GM12878 (cell line): ENCODE measurements at regions not wholly inside any gene's neighbourhood (a gene's known extent, or its start where the extent isn't known, plus 50 kb on each side); places are given as distances from the start of the nearest gene placed in this dataset.

Experiments
- ATAC-seq: fragments of 200-7000 bp; cut with Tn5 transposase; 3 replicates; pipeline ENCODE4 v1.9.1; 2020; ENCODE audit warnings: mild to moderate bottlenecking, moderate library complexity
- BruUV-seq: library from RNA; stranded (reverse); fragments of 400-500 nt; replicated peaks from 2 replicates; lab custom pipeline; 2021; lab: Mats Ljungman, UMichigan
- CTCF ChIA-PET: fragments of 300-600 bp; sonication (Branson Sonifier 250); formaldehyde crosslinking; extraction: SDS; loops from one replicate; lab custom pipeline; 2021; ENCODE audit warnings: inconsistent platforms; lab: Yijun Ruan, JAX
- POLR2A ChIA-PET: fragments of 350-600 bp; formaldehyde crosslinking; extraction: SDS; loops from one replicate; lab custom pipeline; 2021; ENCODE audit warnings: inconsistent platforms; lab: Charles Lee
- RAD21 ChIA-PET: fragments of 300-600 bp; sonication (Branson Sonifier 250); formaldehyde crosslinking; loops from one replicate; lab custom pipeline; 2023; ENCODE audit warnings: antibody characterized with exemption; ENCODE audit not compliant: unreplicated experiment; lab: Charles Lee
- SMC1A ChIA-PET: fragments of 300-600 bp; sonication (Branson Sonifier 250); formaldehyde crosslinking; loops from one replicate; lab custom pipeline; 2023; ENCODE audit not compliant: unreplicated experiment, uncharacterized antibody; lab: Charles Lee
- DNase-seq: peaks from one replicate; pipeline ENCODE4 v3.0.0-alpha.2; 2011; ENCODE audit warnings: low read depth, low spot score
- FAIRE-seq: peaks from 3 replicates; lab custom pipeline; 2011; peaks lifted over from hg19 to GRCh38; lab: Jason Lieb, UNC
- H2AFZ ChIP-seq: 2 replicates; pipeline ENCODE4 v1.6.0; 2011; ENCODE audit warnings: low read depth, low read length, control low read depth; ENCODE audit not compliant: control insufficient read depth
- H3K27ac ChIP-seq: 2 replicates; pipeline ENCODE4 v1.5.1; 2011; ENCODE audit warnings: control low read depth; ENCODE audit not compliant: control insufficient read depth, insufficient read depth
- H3K27me3 ChIP-seq, 2 experiments: replicated peaks in 1 of 2; 2 replicates each; pipeline versions ENCODE4 v1.6.0 to v1.6.1; 2011; ENCODE audit warnings: low read length in 1 of 2; ENCODE audit not compliant: control insufficient read depth in 2 of 2, insufficient read depth in 2 of 2
- H3K36me3 ChIP-seq, 2 experiments: 2 replicates each; pipeline ENCODE4 v1.5.1; 2011; ENCODE audit warnings: low read length in 1 of 2; ENCODE audit not compliant: control insufficient read depth in 2 of 2, insufficient read depth in 2 of 2
- H3K4me1 ChIP-seq: 2 replicates; pipeline ENCODE4 v1.6.1; 2011; ENCODE audit warnings: mild to moderate bottlenecking, low read length, moderate library complexity, mixed read lengths; ENCODE audit not compliant: control insufficient read depth, insufficient read depth
- H3K4me2 ChIP-seq: 2 replicates; pipeline ENCODE4 v1.6.0; 2011; ENCODE audit warnings: control low read depth; ENCODE audit not compliant: control insufficient read depth, insufficient read depth
- H3K4me3 ChIP-seq: fragments of 200-600 bp; sonication (generic); 2 replicates; pipeline ENCODE4 v1.5.1; 2016
- H3K79me2 ChIP-seq: 2 replicates; pipeline ENCODE4 v1.6.0; 2011; ENCODE audit warnings: low read length; ENCODE audit not compliant: control insufficient read depth, insufficient read depth
- H3K9ac ChIP-seq: 2 replicates; pipeline ENCODE4 v1.8.0; 2011; ENCODE audit warnings: low read length, control low read depth, mixed read lengths; ENCODE audit not compliant: control insufficient read depth, insufficient read depth
- H3K9me3 ChIP-seq: replicated peaks from 3 replicates; pipeline ENCODE4 v1.5.1; 2011; ENCODE audit warnings: mild to moderate bottlenecking, low read length; ENCODE audit not compliant: control insufficient read depth, insufficient read depth
- H4K20me1 ChIP-seq: 2 replicates; pipeline ENCODE4 v1.6.0; 2011; ENCODE audit not compliant: control insufficient read depth, insufficient read depth
- BRCA1 ChIP-seq: IDR thresholded peaks from 2 replicates; pipeline ENCODE4 v1.6.1; 2011; ENCODE audit warnings: low read depth, low read length, improper control_type of control experiment
- DPF2 ChIP-seq: fragments of 450-650 bp; IDR thresholded peaks from 2 replicates; pipeline ENCODE4 v1.6.1; 2017; ENCODE audit warnings: mild to moderate bottlenecking
- EED ChIP-seq: sonication (generic); IDR thresholded peaks from 2 replicates; pipeline ENCODE4 v1.6.1; 2016; ENCODE audit warnings: antibody characterized with exemption, low read depth
- NKRF ChIP-seq: fragments of 450-650 bp; conservative IDR thresholded peaks from 2 replicates; pipeline ENCODE4 v1.6.1; 2017; ENCODE audit warnings: mild to moderate bottlenecking, moderate library complexity
- NRF1 ChIP-seq: conservative IDR thresholded peaks from 2 replicates; pipeline ENCODE4 v1.6.1; 2011; ENCODE audit warnings: mild to moderate bottlenecking, low read depth, low read length, improper control_type of control experiment
- PKNOX1 ChIP-seq: fragments of 450-650 bp; IDR thresholded peaks from 2 replicates; pipeline ENCODE4 v1.6.1; 2016; ENCODE audit warnings: mild to moderate bottlenecking
- RFX5 ChIP-seq: IDR thresholded peaks from 2 replicates; pipeline ENCODE4 v1.6.1; 2011; ENCODE audit warnings: low read depth, low read length, improper control_type of control experiment
- SRF ChIP-seq, 2 experiments: IDR thresholded peaks; 2 replicates each; pipeline ENCODE4 v1.6.1; 2011; ENCODE audit warnings: low read depth in 2 of 2, low read length in 2 of 2, mild to moderate bottlenecking in 1 of 2, moderate library complexity in 1 of 2
- ZBTB40 ChIP-seq: fragments of 450-650 bp; IDR thresholded peaks from 2 replicates; pipeline ENCODE4 v1.6.1; 2016; ENCODE audit warnings: mild to moderate bottlenecking, moderate library complexity, borderline replicate concordance
- WGBS: methylation state at CpG from one replicate; pipeline ENCODE4 v1.1.6; 2016; ENCODE audit warnings: low lambda C conversion rate; ENCODE audit not compliant: insufficient replicate concordance, insufficient coverage; ENCODE audit errors: missing lambda C conversion rate; 5-methylcytosine and 5-hydroxymethylcytosine counted together
- in situ Hi-C: fragments of 300-500 bp; cut with MboI; formaldehyde crosslinking; loops from 9 replicates; pipeline ENCODE4 v1.14.3; 2018; ENCODE audit warnings: mixed read lengths
- intact Hi-C: fragments of 100-400 bp; cut with micrococcal nuclease; formaldehyde crosslinking; loops from one replicate; pipeline ENCODE4 v1.14.2; 2022; ENCODE audit not compliant: unreplicated experiment

- intact Hi-C loops (no loop called here), in situ Hi-C loops (no loop called here)
- H3K27ac ChIP-seq, result no peak overlapping the region
- H3K9ac ChIP-seq, result no peak overlapping the region
- no peaks in the 10 kb centered on the region; the same call in 2 of the 3 replicates for H3K9me3 ChIP-seq
- CTCF ChIA-PET, result interaction anchor here (3.0 kb wide), 1 partner anchor 27 kb away, joined by 12 read pairs; no protein-coding TSS in a partner anchor
- RAD21 ChIA-PET, result no interaction called here
- ATAC-seq, result no peak
- no peak for DNase-seq
- H3K27me3 ChIP-seq, result no peaks in the 10 kb centered on the region
- peaks cover 4% of the 10 kb centered on the region; the same call in 1 of the 2 replicates for H3K4me1 ChIP-seq
- no peak for TF ChIP-seq BRCA1
- no peak for TF ChIP-seq SRF (IDR thresholded peaks at IDR 0.05; ENCODE audit: low read depth in 2 of 2, low read length in 2 of 2)
- TF ChIP-seq RFX5, result no peak
- TF ChIP-seq NKRF, result no peak
- no peak for TF ChIP-seq PKNOX1
- TF ChIP-seq ZBTB40, result no peak
- TF ChIP-seq NRF1, result no peak
- TF ChIP-seq EED, result no peak
- no peak for TF ChIP-seq DPF2
- 90% methylated on average over 5 of the region's 5 CpGs for WGBS
- no peaks in the 10 kb centered on the region for H3K79me2 ChIP-seq
- H3K4me2 ChIP-seq, result no peak overlapping the region
- SMC1A ChIA-PET, result interaction anchor here (0.6 to 1.6 kb wide), 2 partner anchors 17 to 99 kb away, joined by 4 to 5 read pairs; no protein-coding TSS in a partner anchor
- H4K20me1 ChIP-seq, result no peaks in the 10 kb centered on the region
- no TSS peak for BruUV-seq
- POLR2A ChIA-PET, result no interaction called here
- H3K4me3 ChIP-seq, result no peak overlapping the region
- H2AFZ ChIP-seq, result no peak overlapping the region
- no peak for FAIRE-seq
- H3K36me3 ChIP-seq, result peaks cover 1 to 2% of the 10 kb centered on the region in 2 experiments; a peak in 2 of 4 replicates
These were observed 58.7 kb upstream of the APOBEC4 start for GRCh38 chr1:183711741-183712361.
